Parathyroid adenoma (tissue), 2 donors: ENCODE measurements at regions not wholly inside any gene's neighbourhood (a gene's known extent, or its start where the extent isn't known, plus 50 kb on each side); places are given as distances from the start of the nearest gene placed in this dataset.

ENCODE experiments used
- H2AFZ ChIP-seq: fragments of 300-600 bp; sonication (generic); one replicate; pipeline ENCODE4 v1.7.0; 2017; ENCODE audit warnings: antibody characterized with exemption, mild to moderate bottlenecking
- H3K27ac ChIP-seq: fragments of 300-600 bp; sonication (generic); one replicate; pipeline ENCODE4 v1.7.0; 2017
- H3K27me3 ChIP-seq: fragments of 300-600 bp; sonication (generic); one replicate; pipeline ENCODE4 v1.7.0; 2017; ENCODE audit warnings: low read length; ENCODE audit not compliant: control insufficient read depth, insufficient read depth
- H3K36me3 ChIP-seq: fragments of 300-600 bp; sonication (generic); one replicate; pipeline ENCODE4 v1.7.0; 2017; ENCODE audit warnings: low read length; ENCODE audit not compliant: control insufficient read depth, insufficient read depth
- H3K4me1 ChIP-seq: fragments of 300-600 bp; sonication (generic); one replicate; pipeline ENCODE4 v1.7.0; 2017; ENCODE audit warnings: control low read depth
- H3K4me2 ChIP-seq: fragments of 300-600 bp; sonication (generic); one replicate; pipeline ENCODE4 v1.7.0; 2017; ENCODE audit warnings: low read length
- H3K4me3 ChIP-seq: fragments of 300-600 bp; sonication (generic); one replicate; pipeline ENCODE4 v1.7.0; 2017; ENCODE audit warnings: low read depth, low read length
- H3K79me2 ChIP-seq: fragments of 300-600 bp; sonication (generic); one replicate; pipeline ENCODE4 v1.7.0; 2017; ENCODE audit warnings: control low read depth
- H3K9ac ChIP-seq: fragments of 300-600 bp; sonication (generic); one replicate; pipeline ENCODE4 v1.7.0; 2017; ENCODE audit warnings: mild to moderate bottlenecking
- H3K9me3 ChIP-seq: fragments of 300-600 bp; sonication (generic); one replicate; pipeline ENCODE4 v1.7.0; 2017; ENCODE audit warnings: low read length; ENCODE audit not compliant: control insufficient read depth
- CTCF ChIP-seq: fragments of 300-600 bp; sonication (generic); IDR thresholded peaks from one replicate; pipeline ENCODE4 v1.7.0; 2017; ENCODE audit warnings: antibody characterized with exemption, mild to moderate bottlenecking
- donor health status: primary hyperparathyroidism.

GRCh38 chr9:117486426-117486825 lies 71.6 kb upstream of the ASTN2 start:
- no peak overlapping the region for H3K4me2 ChIP-seq

DNA sequence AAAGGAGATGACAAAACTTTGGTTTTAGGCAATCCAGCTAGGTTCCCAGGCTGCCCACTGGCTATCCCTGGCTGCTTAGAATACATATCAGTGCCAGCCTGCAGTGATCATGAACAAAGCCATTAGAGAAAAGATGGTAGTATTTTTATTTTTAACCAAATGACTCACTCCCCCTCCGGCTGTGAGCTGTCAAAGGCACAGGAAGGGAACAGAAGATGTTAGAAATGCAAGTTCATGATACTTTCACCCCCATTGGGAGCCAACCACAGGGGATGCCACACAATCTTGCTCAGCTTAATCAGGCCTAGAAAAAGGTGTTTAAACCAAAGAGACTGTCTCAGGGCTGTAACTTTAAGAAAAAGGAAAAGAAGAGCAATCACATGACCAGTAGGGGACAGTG lies 70.3 kb upstream of the ASTN2 start:
- TF ChIP-seq CTCF: no peak
- no peak overlapping the region for H3K4me2 ChIP-seq
- no peak overlapping the region for H3K27ac ChIP-seq
- no peaks in the 10 kb centered on the region for H3K79me2 ChIP-seq
- H3K9me3 ChIP-seq: no peaks in the 10 kb centered on the region
- no peaks in the 10 kb centered on the region for H3K4me1 ChIP-seq
- no peak overlapping the region for H3K4me3 ChIP-seq
- H3K36me3 ChIP-seq: no peaks in the 10 kb centered on the region
- no peak overlapping the region for H2AFZ ChIP-seq
- H3K9ac ChIP-seq: no peak overlapping the region
- no peaks in the 10 kb centered on the region for H3K27me3 ChIP-seq

More at GRCh38 chr9:117486426-117486825, 71.6 kb upstream of the ASTN2 start:
- Histone ChIP-seq H3K79me2 (no peaks in the 10 kb centered on the region), H2AFZ (no peak overlapping the region), H3K27ac (no peak overlapping the region), H3K4me1 (no peaks in the 10 kb centered on the region), H3K27me3 (no peaks in the 10 kb centered on the region), H3K36me3 (no peaks in the 10 kb centered on the region), H3K9me3 (no peaks in the 10 kb centered on the region), H3K9ac (no peak overlapping the region), H3K4me3 (no peak overlapping the region)
- TF ChIP-seq CTCF: no peak

DNA sequence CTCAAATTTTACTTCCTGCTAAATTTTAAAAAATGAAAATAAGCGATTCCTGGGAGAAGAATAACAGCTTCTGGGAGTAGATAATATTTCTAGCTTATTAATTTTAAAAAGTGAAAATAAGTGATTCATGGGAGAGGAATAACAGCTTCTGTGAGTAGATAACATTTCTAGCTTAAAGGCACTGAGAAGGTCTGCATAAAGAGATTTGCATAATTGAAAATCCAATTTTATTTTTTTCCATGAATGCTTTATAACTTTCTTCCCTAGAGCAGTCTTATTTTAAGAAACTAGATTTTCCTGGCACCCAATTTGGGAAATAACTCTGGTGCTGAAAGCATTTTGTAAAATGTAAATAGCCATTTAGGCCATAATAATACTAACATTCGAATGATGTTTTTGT lies 65.9 kb upstream of the ASTN2 start:
- Histone ChIP-seq H3K9me3 (no peaks in the 10 kb centered on the region), H2AFZ (no peak overlapping the region), H3K4me3 (no peak overlapping the region), H3K36me3 (no peaks in the 10 kb centered on the region), H3K9ac (no peak overlapping the region), H3K79me2 (no peaks in the 10 kb centered on the region), H3K27ac (no peak overlapping the region), H3K27me3 (no peaks in the 10 kb centered on the region), H3K4me1 (no peaks in the 10 kb centered on the region), H3K4me2 (no peak overlapping the region)
- TF ChIP-seq CTCF: no peak

GRCh38 chr9:117480253-117480652 lies 65.4 kb upstream of the ASTN2 start:
- TF ChIP-seq CTCF: no peak
- Histone ChIP-seq H3K79me2 (no peaks in the 10 kb centered on the region), H3K4me1 (no peaks in the 10 kb centered on the region), H3K4me3 (no peak overlapping the region), H3K9me3 (no peaks in the 10 kb centered on the region), H3K9ac (no peak overlapping the region), H3K4me2 (no peak overlapping the region), H3K27ac (no peak overlapping the region), H2AFZ (no peak overlapping the region), H3K36me3 (no peaks in the 10 kb centered on the region), H3K27me3 (no peaks in the 10 kb centered on the region)

GRCh38 chr9:117473293-117473692 lies 58.4 kb upstream of the ASTN2 start:
- no peaks in the 10 kb centered on the region for H3K79me2 ChIP-seq
- no peak overlapping the region for H3K4me2 ChIP-seq
- H3K4me1 ChIP-seq: no peaks in the 10 kb centered on the region
- no peak overlapping the region for H3K4me3 ChIP-seq
- H3K27ac ChIP-seq: no peak overlapping the region
- TF ChIP-seq CTCF: no peak
- no peak overlapping the region for H3K9ac ChIP-seq
- no peak overlapping the region for H2AFZ ChIP-seq
- H3K9me3 ChIP-seq: no peaks in the 10 kb centered on the region
- no peaks in the 10 kb centered on the region for H3K36me3 ChIP-seq
- H3K27me3 ChIP-seq: no peaks in the 10 kb centered on the region
